Gastrocnemius medialis (tissue), 4 donors: ENCODE measurements at regions not wholly inside any gene's neighbourhood (a gene's known extent, or its start where the extent isn't known, plus 50 kb on each side); places are given as distances from the start of the nearest gene placed in this dataset.

ENCODE experiments used
- CTCF ChIP-seq, 5 experiments: fragments of 450-650 bp in 3 of 5; fragments of 200-600 bp in 2 of 5; sonication (generic) in 2 of 5; IDR thresholded peaks in 4 of 5; conservative IDR thresholded peaks in 1 of 5; 1 replicate in 4 of 5; 2 replicates in 1 of 5; pipeline ENCODE4 v1.5.1; 2016 to 2019; ENCODE audit warnings: antibody characterized with exemption in 5 of 5, mild to moderate bottlenecking in 3 of 5, moderate library complexity in 3 of 5
- POLR2A ChIP-seq, 2 donors: fragments of 450-650 bp; IDR thresholded peaks; one replicate each; pipeline ENCODE4 v1.6.1; 2017; ENCODE audit warnings: antibody characterized with exemption in 2 of 2, mild to moderate bottlenecking in 2 of 2, moderate library complexity in 2 of 2

GRCh38 chr18:39600894-39601293, 2035.3 kb upstream of the CELF4 start:
- no peak for TF ChIP-seq CTCF (IDR thresholded peaks at IDR 0.05 in 4 of 5, conservative IDR thresholded peaks at IDR 0.05 in 1 of 5)
- TF ChIP-seq POLR2A (IDR thresholded peaks at IDR 0.05) = no peak
